KMS-11 (cell line): ENCODE measurements at regions not wholly inside any gene's neighbourhood (a gene's known extent, or its start where the extent isn't known, plus 50 kb on each side); places are given as distances from the start of the nearest gene placed in this dataset.

Experiments
- H2AFZ ChIP-seq: fragments of 200-600 bp; sonication (generic); 2 replicates; pipeline ENCODE4 v1.6.1; 2016; ENCODE audit warnings: antibody characterized with exemption, mixed run types, low read depth
- H3K27ac ChIP-seq: fragments of 200-600 bp; sonication (generic); 2 replicates; pipeline ENCODE4 v1.6.1; 2016; ENCODE audit warnings: mild to moderate bottlenecking, mixed run types
- H3K27me3 ChIP-seq: fragments of 200-600 bp; sonication (generic); 2 replicates; pipeline ENCODE4 v1.6.1; 2017; ENCODE audit warnings: mild to moderate bottlenecking, low read depth, mixed run types, moderate library complexity; ENCODE audit not compliant: insufficient read depth
- H3K36me3 ChIP-seq: fragments of 200-600 bp; sonication (generic); 2 replicates; pipeline ENCODE4 v1.6.1; 2017; ENCODE audit warnings: mild to moderate bottlenecking, mixed run types; ENCODE audit not compliant: insufficient read depth
- H3K4me1 ChIP-seq: fragments of 200-600 bp; sonication (generic); 2 replicates; pipeline ENCODE4 v1.6.1; 2016; ENCODE audit warnings: mild to moderate bottlenecking, low read depth, mixed run types; ENCODE audit not compliant: poor library complexity, severe bottlenecking
- H3K4me2 ChIP-seq: fragments of 200-600 bp; sonication (generic); 2 replicates; pipeline ENCODE4 v1.7.0; 2016; ENCODE audit warnings: mild to moderate bottlenecking, mixed run types
- H3K4me3 ChIP-seq: fragments of 200-600 bp; sonication (generic); IDR thresholded peaks from 2 replicates; pipeline ENCODE4 v1.6.1; 2017; ENCODE audit warnings: low read depth, low read length, mixed read lengths; ENCODE audit not compliant: insufficient read depth
- H3K79me2 ChIP-seq: fragments of 200-600 bp; sonication (generic); 2 replicates; pipeline ENCODE4 v1.6.1; 2016; ENCODE audit warnings: low read depth, mixed run types; ENCODE audit not compliant: insufficient read depth
- H3K9ac ChIP-seq: fragments of 200-600 bp; sonication (generic); 2 replicates; pipeline ENCODE4 v1.6.1; 2016; ENCODE audit warnings: mild to moderate bottlenecking, mixed run types
- H4K20me1 ChIP-seq: fragments of 200-600 bp; sonication (generic); 2 replicates; pipeline ENCODE4 v1.6.1; 2016; ENCODE audit warnings: mild to moderate bottlenecking, mixed run types; ENCODE audit not compliant: insufficient read depth
- TF ChIP-seq, protein P1 (sequence below): fragments of 200-600 bp; sonication (generic); conservative IDR thresholded peaks from 2 replicates; pipeline ENCODE4 v1.6.1; 2017; ENCODE audit warnings: low read depth, mild to moderate bottlenecking, antibody characterized with exemption, low read length, moderate library complexity, mixed read lengths

DNA sequence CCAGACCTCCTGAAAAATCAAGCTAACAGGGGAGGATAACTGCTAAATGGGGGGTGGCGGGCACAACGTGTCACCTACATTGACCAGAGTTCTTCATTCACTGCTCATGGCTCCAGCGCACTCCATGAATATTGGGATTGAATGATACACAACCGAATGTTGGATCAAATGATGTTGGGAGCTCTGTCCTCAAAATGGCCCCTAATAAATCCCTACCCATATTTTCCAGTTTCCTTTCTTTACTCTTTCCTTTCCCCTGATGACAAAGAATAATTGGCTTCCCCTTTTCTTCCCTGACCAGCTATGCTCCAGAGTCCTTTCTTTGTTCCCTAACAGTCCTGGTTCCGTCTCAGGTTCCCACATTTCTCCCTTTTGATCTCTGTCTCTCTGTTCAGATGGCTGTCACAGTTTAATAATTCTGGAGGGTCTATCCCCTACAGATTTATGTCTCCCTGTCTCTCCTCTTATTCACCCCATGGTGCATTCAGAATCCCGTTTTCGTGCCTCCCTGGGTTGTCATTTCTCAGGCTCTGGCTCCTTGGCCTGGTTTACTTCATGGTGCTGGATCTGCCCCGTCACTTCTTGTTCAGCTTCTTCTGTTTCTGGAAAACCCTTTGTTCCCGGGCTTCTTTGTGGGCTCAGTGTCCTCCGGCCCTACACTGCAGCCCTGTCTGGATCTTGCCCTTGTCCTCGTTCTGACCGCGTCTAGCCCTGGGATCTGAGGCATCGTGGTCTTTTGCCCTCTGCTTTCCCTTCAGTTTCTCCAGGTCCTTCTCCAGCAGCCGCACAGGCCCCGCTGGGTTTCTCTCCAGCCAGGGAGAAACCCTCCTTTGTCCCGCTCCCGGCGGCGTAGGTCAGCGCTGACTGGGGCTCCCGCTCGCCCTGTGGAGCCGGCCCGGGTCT is 78.3 kb downstream of the NDUFS5 start:
- H3K36me3 ChIP-seq: no peaks in the 10 kb centered on the region
- peak overlapping the region; percentile 4; the same call in 1 of the 2 replicates for H3K4me2 ChIP-seq
- H3K4me3 ChIP-seq: no peak overlapping the region
- H3K27me3 ChIP-seq: no peaks in the 10 kb centered on the region
- peaks cover 24% of the 10 kb centered on the region for H3K79me2 ChIP-seq
- H4K20me1 ChIP-seq: no peaks in the 10 kb centered on the region; the same call in 1 of the 2 replicates
- H3K4me1 ChIP-seq: peaks cover 39% of the 10 kb centered on the region
- H2AFZ ChIP-seq: peak overlapping the region; percentile 96
- no peak overlapping the region for H3K27ac ChIP-seq
- TF ChIP-seq, protein P1, sequence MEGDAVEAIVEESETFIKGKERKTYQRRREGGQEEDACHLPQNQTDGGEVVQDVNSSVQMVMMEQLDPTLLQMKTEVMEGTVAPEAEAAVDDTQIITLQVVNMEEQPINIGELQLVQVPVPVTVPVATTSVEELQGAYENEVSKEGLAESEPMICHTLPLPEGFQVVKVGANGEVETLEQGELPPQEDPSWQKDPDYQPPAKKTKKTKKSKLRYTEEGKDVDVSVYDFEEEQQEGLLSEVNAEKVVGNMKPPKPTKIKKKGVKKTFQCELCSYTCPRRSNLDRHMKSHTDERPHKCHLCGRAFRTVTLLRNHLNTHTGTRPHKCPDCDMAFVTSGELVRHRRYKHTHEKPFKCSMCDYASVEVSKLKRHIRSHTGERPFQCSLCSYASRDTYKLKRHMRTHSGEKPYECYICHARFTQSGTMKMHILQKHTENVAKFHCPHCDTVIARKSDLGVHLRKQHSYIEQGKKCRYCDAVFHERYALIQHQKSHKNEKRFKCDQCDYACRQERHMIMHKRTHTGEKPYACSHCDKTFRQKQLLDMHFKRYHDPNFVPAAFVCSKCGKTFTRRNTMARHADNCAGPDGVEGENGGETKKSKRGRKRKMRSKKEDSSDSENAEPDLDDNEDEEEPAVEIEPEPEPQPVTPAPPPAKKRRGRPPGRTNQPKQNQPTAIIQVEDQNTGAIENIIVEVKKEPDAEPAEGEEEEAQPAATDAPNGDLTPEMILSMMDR: no peak
- H3K9ac ChIP-seq: no peak overlapping the region

DNA sequence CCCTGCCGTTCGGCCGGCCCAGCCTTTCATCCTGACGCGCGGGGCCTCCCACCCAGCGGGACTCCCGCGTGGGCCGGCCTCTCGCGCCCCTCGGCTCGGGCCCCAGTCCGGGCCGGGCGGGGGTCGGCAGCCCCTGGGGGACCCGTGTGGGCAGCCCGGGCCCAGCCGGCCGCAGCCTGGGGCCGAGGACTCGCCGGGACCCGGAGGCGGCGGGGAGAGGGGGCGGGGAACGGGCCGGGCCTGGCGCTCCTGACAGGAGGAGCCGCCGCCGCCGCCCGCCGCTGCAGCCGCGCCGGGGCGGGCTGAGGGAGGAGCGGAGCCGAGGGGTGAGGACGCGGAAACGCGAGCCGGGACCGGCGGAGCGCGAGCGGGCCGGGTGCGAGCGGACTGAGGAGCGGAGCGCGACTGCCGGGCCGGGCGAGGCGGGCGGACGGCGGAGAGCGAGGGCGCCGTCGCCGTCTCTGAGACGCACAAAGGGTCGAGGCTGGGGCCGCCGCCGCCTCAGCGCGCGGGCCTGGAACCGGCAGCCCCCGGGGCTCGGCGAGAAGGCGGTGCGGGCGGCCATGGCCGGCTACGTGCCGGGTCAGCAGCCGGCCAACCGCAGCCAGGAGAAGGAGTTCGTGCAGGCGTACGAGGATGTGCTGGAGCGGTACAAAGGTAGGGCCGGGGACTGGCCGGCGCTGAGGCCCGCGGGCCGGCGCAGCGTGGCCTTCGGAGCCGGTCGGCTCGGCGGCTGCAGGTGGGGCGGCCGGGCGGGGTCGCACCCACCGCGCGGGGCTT is 79.1 kb downstream of the NDUFS5 start:
- Histone ChIP-seq H3K4me1 (peaks cover 45% of the 10 kb centered on the region), H3K36me3 (no peaks in the 10 kb centered on the region), H3K4me3 (no peak overlapping the region), H3K27me3 (no peaks in the 10 kb centered on the region), H4K20me1 (no peaks in the 10 kb centered on the region; the same call in 1 of the 2 replicates), H3K27ac (peak overlapping the region; percentile 46), H3K4me2 (peak overlapping the region; percentile 94; the same call in 1 of the 2 replicates), H2AFZ (peak overlapping the region; percentile 96), H3K79me2 (peaks cover 29% of the 10 kb centered on the region), H3K9ac (peak overlapping the region; percentile 83)
- TF ChIP-seq, protein P1: no peak

DNA sequence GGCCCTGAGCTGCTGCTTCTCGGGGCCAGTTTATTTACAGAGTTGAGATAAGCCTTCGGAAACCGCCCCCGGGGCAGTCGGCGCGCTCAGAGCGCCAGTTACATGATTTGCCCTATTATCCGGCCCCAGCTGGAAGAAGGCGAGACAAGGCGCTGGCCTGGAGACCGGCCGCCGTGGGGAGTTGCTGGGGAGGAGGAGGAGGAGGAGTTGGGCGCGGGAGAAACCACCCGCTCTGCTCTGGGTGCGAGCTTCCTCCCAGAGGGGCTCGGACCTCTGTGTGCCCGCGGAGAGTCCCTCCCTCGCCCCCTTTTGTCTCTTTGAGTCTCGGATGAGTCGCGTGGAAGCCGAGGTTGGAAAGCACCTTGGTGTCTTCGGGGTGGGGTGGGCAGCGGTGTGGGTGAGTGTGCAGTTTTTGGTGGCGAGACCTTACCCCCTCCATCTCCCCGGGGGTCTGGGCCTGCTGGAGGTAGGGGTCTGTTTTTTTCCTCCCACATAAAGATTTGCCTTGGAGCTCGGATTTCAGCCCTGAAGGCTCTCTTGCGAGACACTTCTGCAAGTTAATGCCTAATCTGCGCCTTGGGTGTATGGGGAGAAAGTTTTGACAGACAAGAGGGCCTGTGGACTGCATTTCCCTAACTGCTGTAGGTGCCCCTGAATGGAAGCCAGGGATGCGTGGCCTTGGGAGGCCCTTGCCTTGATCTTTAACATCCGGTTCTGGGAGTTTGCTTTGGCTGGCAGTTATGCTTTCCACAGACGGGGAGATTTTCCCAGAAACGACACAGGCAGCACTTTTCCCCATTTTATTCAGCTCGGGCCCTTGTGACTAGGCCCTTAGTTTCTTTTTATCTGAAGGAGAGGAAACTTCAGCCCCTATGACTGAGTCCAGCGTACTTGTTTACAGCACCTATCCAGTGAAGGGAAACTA is 80.0 kb downstream of the NDUFS5 start:
- Histone ChIP-seq H3K4me3 (peak overlapping the region; percentile 41), H3K36me3 (no peaks in the 10 kb centered on the region), H3K9ac (peak overlapping the region; percentile 83), H3K79me2 (peaks cover 31% of the 10 kb centered on the region), H3K27me3 (no peaks in the 10 kb centered on the region), H4K20me1 (no peaks in the 10 kb centered on the region; the same call in 1 of the 2 replicates), H3K4me2 (peak overlapping the region; percentile 94), H2AFZ (peak overlapping the region; percentile 96), H3K4me1 (peaks cover 45% of the 10 kb centered on the region), H3K27ac (peak overlapping the region; percentile 46)
- TF ChIP-seq, protein P1: no peak
